Osteoblast (primary cell): ENCODE measurements at regions not wholly inside any gene's neighbourhood (a gene's known extent, or its start where the extent isn't known, plus 50 kb on each side); places are given as distances from the start of the nearest gene placed in this dataset.

Experiments used
- DNase-seq: peaks from one replicate; pipeline ENCODE4 v3.0.0; 2011; ENCODE audit warnings: low spot score, mixed read lengths; ENCODE audit not compliant: insufficient read length; ENCODE audit errors: missing footprints
- H2AFZ ChIP-seq: 2 replicates; pipeline ENCODE4 v1.6.0; 2011; ENCODE audit warnings: mild to moderate bottlenecking, low read length
- H3K27ac ChIP-seq: 2 replicates; pipeline ENCODE4 v1.5.1; 2011; ENCODE audit warnings: mild to moderate bottlenecking, low read depth, low read length, moderate library complexity
- H3K27me3 ChIP-seq: 2 replicates; pipeline ENCODE4 v1.6.0; 2012; ENCODE audit warnings: mild to moderate bottlenecking, control low read depth, inconsistent platforms, low read length, moderate library complexity; ENCODE audit not compliant: insufficient read depth
- H3K36me3 ChIP-seq: 2 replicates; pipeline ENCODE4 v1.5.1; 2011; ENCODE audit warnings: mild to moderate bottlenecking, low read length, control low read depth, moderate library complexity; ENCODE audit not compliant: insufficient read depth
- H3K4me1 ChIP-seq: 2 replicates; pipeline ENCODE4 v1.5.1; 2011; ENCODE audit warnings: mild to moderate bottlenecking, low read length, control low read depth, moderate library complexity; ENCODE audit not compliant: insufficient read depth
- H3K4me2 ChIP-seq: 2 replicates; pipeline ENCODE4 v1.6.0; 2011; ENCODE audit warnings: mild to moderate bottlenecking, low read length; ENCODE audit not compliant: insufficient read depth
- H3K4me3 ChIP-seq: fragments of 200-600 bp; sonication (generic); 3 replicates; pipeline ENCODE4 v1.5.1; 2012; ENCODE audit warnings: mild to moderate bottlenecking, low read length, inconsistent platforms; ENCODE audit not compliant: insufficient read depth
- H3K79me2 ChIP-seq: 2 replicates; pipeline ENCODE4 v1.6.0; 2012; ENCODE audit warnings: mild to moderate bottlenecking, low read length, control low read depth, inconsistent platforms; ENCODE audit not compliant: insufficient read depth
- H3K9me3 ChIP-seq: 2 replicates; pipeline ENCODE4 v1.5.1; 2011; ENCODE audit warnings: low read depth, low read length, control low read depth
- H4K20me1 ChIP-seq: 2 replicates; pipeline ENCODE4 v1.6.0; 2012; ENCODE audit warnings: mild to moderate bottlenecking, low read length, control low read depth; ENCODE audit not compliant: insufficient read depth
- CTCF ChIP-seq: IDR thresholded peaks from 2 replicates; pipeline ENCODE4 v1.5.1; 2011; ENCODE audit warnings: mild to moderate bottlenecking, low read depth, low read length, moderate library complexity; ENCODE audit errors: extremely low read depth

- Histone ChIP-seq H3K4me3 (no peak overlapping the region), H2AFZ (no peak overlapping the region), H4K20me1 (no peaks in the 10 kb centered on the region), H3K79me2 (no peaks in the 10 kb centered on the region), H3K36me3 (no peaks in the 10 kb centered on the region), H3K9me3 (peaks cover 5% of the 10 kb centered on the region), H3K4me1 (no peaks in the 10 kb centered on the region), H3K27ac (no peak overlapping the region), H3K27me3 (no peaks in the 10 kb centered on the region), H3K4me2 (no peak overlapping the region)
- TF ChIP-seq CTCF, result no peak
- DNase-seq, result no peak
These were observed 495.2 kb downstream of the TCERG1L start for GRCh38 chr10:130816116-130816901.

- no peak overlapping the region for H2AFZ ChIP-seq
- no peak overlapping the region for H3K4me2 ChIP-seq
- no peak for DNase-seq
- peaks cover 5% of the 10 kb centered on the region for H3K9me3 ChIP-seq
- no peaks in the 10 kb centered on the region for H3K79me2 ChIP-seq
- no peak for TF ChIP-seq CTCF
- H3K36me3 ChIP-seq, result no peaks in the 10 kb centered on the region
- H3K4me1 ChIP-seq, result no peaks in the 10 kb centered on the region
- no peaks in the 10 kb centered on the region for H3K27me3 ChIP-seq
- no peaks in the 10 kb centered on the region for H4K20me1 ChIP-seq
- no peak overlapping the region for H3K4me3 ChIP-seq
- no peak overlapping the region for H3K27ac ChIP-seq
These were observed 494.4 kb downstream of the TCERG1L start for GRCh38 chr10:130817046-130817624.

GRCh38 chr10:130817674-130818073 is 493.8 kb downstream of the TCERG1L start:
- Histone ChIP-seq H3K79me2 (no peaks in the 10 kb centered on the region), H3K4me3 (no peak overlapping the region), H3K36me3 (no peaks in the 10 kb centered on the region), H3K4me1 (no peaks in the 10 kb centered on the region), H2AFZ (no peak overlapping the region), H3K9me3 (peaks cover 5% of the 10 kb centered on the region), H4K20me1 (no peaks in the 10 kb centered on the region), H3K27ac (no peak overlapping the region), H3K4me2 (no peak overlapping the region), H3K27me3 (no peaks in the 10 kb centered on the region)
- TF ChIP-seq CTCF, result no peak
- no peak for DNase-seq

- H3K4me3 ChIP-seq, result no peak overlapping the region
- H4K20me1 ChIP-seq, result no peaks in the 10 kb centered on the region
- H3K4me1 ChIP-seq, result no peaks in the 10 kb centered on the region
- peaks cover 13% of the 10 kb centered on the region for H3K9me3 ChIP-seq
- DNase-seq, result no peak
- H3K27me3 ChIP-seq, result no peaks in the 10 kb centered on the region
- no peaks in the 10 kb centered on the region for H3K36me3 ChIP-seq
- no peak overlapping the region for H3K4me2 ChIP-seq
- no peak overlapping the region for H2AFZ ChIP-seq
- no peaks in the 10 kb centered on the region for H3K79me2 ChIP-seq
- no peak overlapping the region for H3K27ac ChIP-seq
- TF ChIP-seq CTCF, result no peak
These were observed 490.5 kb downstream of the TCERG1L start for GRCh38 chr10:130820880-130821482.
